ENCODE measurements at regions not wholly inside any gene's neighbourhood (a gene's known extent, or its start where the extent isn't known, plus 50 kb on each side); places are given as distances from the start of the nearest gene placed in this dataset.

GRCh38 chr2:221272729-221273128, 299.4 kb downstream of the EPHA4 start:
- Mint-ChIP-seq H3K27me3 (ENCODE audit: low read depth) (peaks cover 2% of the 10 kb centered on the region), H3K4me3 (no peak overlapping the region), H3K4me1 (ENCODE audit: low read depth) (no peaks in the 10 kb centered on the region), H3K9me3 (no peaks in the 10 kb centered on the region), H3K27ac (no peak overlapping the region), H3K36me3 (ENCODE audit: low read depth) (no peaks in the 10 kb centered on the region)
- intact Hi-C loops (cut with micrococcal nuclease): no loop called here
- CTCF ChIA-PET: no interaction called here
- no peak for DNase-seq

- Mint-ChIP-seq H3K27ac (no peak overlapping the region), H3K36me3 (ENCODE audit: low read depth) (no peaks in the 10 kb centered on the region), H3K4me1 (ENCODE audit: low read depth) (no peaks in the 10 kb centered on the region), H3K4me3 (no peak overlapping the region), H3K9me3 (no peaks in the 10 kb centered on the region), H3K27me3 (ENCODE audit: low read depth) (no peaks in the 10 kb centered on the region)
- DNase-seq: no peak
- intact Hi-C loops (cut with micrococcal nuclease): no loop called here
- CTCF ChIA-PET: no interaction called here
These were observed 296.1 kb downstream of the EPHA4 start for GRCh38 chr2:221276033-221276432.

GRCh38 chr2:221276601-221277000, 295.5 kb downstream of the EPHA4 start:
- H3K4me1 Mint-ChIP-seq (ENCODE audit: low read depth): no peaks in the 10 kb centered on the region
- no peaks in the 10 kb centered on the region for H3K9me3 Mint-ChIP-seq
- CTCF ChIA-PET: no interaction called here
- H3K4me3 Mint-ChIP-seq: no peak overlapping the region
- H3K27me3 Mint-ChIP-seq (ENCODE audit: low read depth): no peaks in the 10 kb centered on the region
- intact Hi-C loops (cut with micrococcal nuclease): no loop called here
- H3K36me3 Mint-ChIP-seq (ENCODE audit: low read depth): no peaks in the 10 kb centered on the region
- H3K27ac Mint-ChIP-seq: no peak overlapping the region
- no peak for DNase-seq

- intact Hi-C loops (cut with micrococcal nuclease): no loop called here
- CTCF ChIA-PET: no interaction called here
- Mint-ChIP-seq H3K27me3 (ENCODE audit: low read depth) (no peaks in the 10 kb centered on the region), H3K27ac (no peak overlapping the region), H3K4me1 (ENCODE audit: low read depth) (no peaks in the 10 kb centered on the region), H3K36me3 (ENCODE audit: low read depth) (no peaks in the 10 kb centered on the region), H3K4me3 (no peak overlapping the region), H3K9me3 (no peaks in the 10 kb centered on the region)
- DNase-seq: no peak
These were observed 289.7 kb downstream of the EPHA4 start for GRCh38 chr2:221282386-221282785.

GRCh38 chr2:221283896-221284545, 288.1 kb downstream of the EPHA4 start:
- H3K4me3 Mint-ChIP-seq: no peak overlapping the region
- H3K9me3 Mint-ChIP-seq: no peaks in the 10 kb centered on the region
- H3K27me3 Mint-ChIP-seq (ENCODE audit: low read depth): no peaks in the 10 kb centered on the region
- intact Hi-C loops (cut with micrococcal nuclease): no loop called here
- no peak overlapping the region for H3K27ac Mint-ChIP-seq
- no peaks in the 10 kb centered on the region for H3K4me1 Mint-ChIP-seq (ENCODE audit: low read depth)
- no peak for DNase-seq
- no peaks in the 10 kb centered on the region for H3K36me3 Mint-ChIP-seq (ENCODE audit: low read depth)
- CTCF ChIA-PET: no interaction called here

GRCh38 chr2:221285148-221285547, 287.0 kb downstream of the EPHA4 start:
- Mint-ChIP-seq H3K27me3 (ENCODE audit: low read depth) (no peaks in the 10 kb centered on the region), H3K9me3 (no peaks in the 10 kb centered on the region), H3K4me1 (ENCODE audit: low read depth) (no peaks in the 10 kb centered on the region), H3K4me3 (no peak overlapping the region), H3K36me3 (ENCODE audit: low read depth) (no peaks in the 10 kb centered on the region), H3K27ac (no peak overlapping the region)
- CTCF ChIA-PET: no interaction called here
- intact Hi-C loops (cut with micrococcal nuclease): no loop called here
- no peak for DNase-seq

- Mint-ChIP-seq H3K4me3 (no peak overlapping the region), H3K27ac (no peak overlapping the region), H3K27me3 (ENCODE audit: low read depth) (no peaks in the 10 kb centered on the region), H3K9me3 (no peaks in the 10 kb centered on the region), H3K36me3 (ENCODE audit: low read depth) (no peaks in the 10 kb centered on the region), H3K4me1 (ENCODE audit: low read depth) (no peaks in the 10 kb centered on the region)
- CTCF ChIA-PET: no interaction called here
- no peak for DNase-seq
- intact Hi-C loops (cut with micrococcal nuclease): no loop called here
These were observed 285.7 kb downstream of the EPHA4 start for GRCh38 chr2:221286406-221286805.

- no peaks in the 10 kb centered on the region for H3K27me3 Mint-ChIP-seq (ENCODE audit: low read depth)
- H3K4me1 Mint-ChIP-seq (ENCODE audit: low read depth): no peaks in the 10 kb centered on the region
- no peaks in the 10 kb centered on the region for H3K9me3 Mint-ChIP-seq
- intact Hi-C loops (cut with micrococcal nuclease): no loop called here
- H3K4me3 Mint-ChIP-seq: no peak overlapping the region
- no peak for DNase-seq
- H3K27ac Mint-ChIP-seq: no peak overlapping the region
- CTCF ChIA-PET: no interaction called here
- H3K36me3 Mint-ChIP-seq (ENCODE audit: low read depth): no peaks in the 10 kb centered on the region
These were observed 282.7 kb downstream of the EPHA4 start for GRCh38 chr2:221289389-221289788.

- Mint-ChIP-seq H3K27me3 (ENCODE audit: low read depth) (no peaks in the 10 kb centered on the region), H3K4me1 (ENCODE audit: low read depth) (no peaks in the 10 kb centered on the region), H3K36me3 (ENCODE audit: low read depth) (no peaks in the 10 kb centered on the region), H3K27ac (no peak overlapping the region), H3K9me3 (no peaks in the 10 kb centered on the region), H3K4me3 (no peak overlapping the region)
- intact Hi-C loops (cut with micrococcal nuclease): no loop called here
- DNase-seq: no peak
- CTCF ChIA-PET: no interaction called here
These were observed 282.3 kb downstream of the EPHA4 start for GRCh38 chr2:221289846-221290245.

- CTCF ChIA-PET: no interaction called here
These were observed 278.0 kb downstream of the EPHA4 start for GRCh38 chr2:221293949-221294742.

GRCh38 chr2:221304916-221305315, 267.2 kb downstream of the EPHA4 start:
- DNase-seq: no peak
- intact Hi-C loops (cut with micrococcal nuclease): no loop called here
- no peaks in the 10 kb centered on the region for H3K9me3 Mint-ChIP-seq
- H3K27ac Mint-ChIP-seq: no peak overlapping the region
- H3K36me3 Mint-ChIP-seq (ENCODE audit: low read depth): no peaks in the 10 kb centered on the region
- no peaks in the 10 kb centered on the region for H3K4me1 Mint-ChIP-seq (ENCODE audit: low read depth)
- CTCF ChIA-PET: interaction anchor here (0.6 kb wide), 1 partner anchor 226 kb away, joined by 4 read pairs; no protein-coding TSS in a partner anchor
- H3K27me3 Mint-ChIP-seq (ENCODE audit: low read depth): no peaks in the 10 kb centered on the region
- no peak overlapping the region for H3K4me3 Mint-ChIP-seq

More at GRCh38 chr2:221293949-221294742, 278.0 kb downstream of the EPHA4 start:
- H3K36me3 Mint-ChIP-seq (ENCODE audit: low read depth): no peaks in the 10 kb centered on the region
- H3K9me3 Mint-ChIP-seq: no peaks in the 10 kb centered on the region
- no peak overlapping the region for H3K4me3 Mint-ChIP-seq
- no peak for DNase-seq
- H3K27ac Mint-ChIP-seq: no peak overlapping the region
- peaks cover 8% of the 10 kb centered on the region for H3K27me3 Mint-ChIP-seq (ENCODE audit: low read depth)
- no peaks in the 10 kb centered on the region for H3K4me1 Mint-ChIP-seq (ENCODE audit: low read depth)
- intact Hi-C loops (cut with micrococcal nuclease): no loop called here

- no peak for DNase-seq
- H3K9me3 Mint-ChIP-seq: no peaks in the 10 kb centered on the region
- CTCF ChIA-PET: no interaction called here
- peaks cover 2% of the 10 kb centered on the region for H3K27me3 Mint-ChIP-seq (ENCODE audit: low read depth)
- H3K4me3 Mint-ChIP-seq: no peak overlapping the region
- H3K4me1 Mint-ChIP-seq (ENCODE audit: low read depth): peaks cover 8% of the 10 kb centered on the region
- H3K36me3 Mint-ChIP-seq (ENCODE audit: low read depth): no peaks in the 10 kb centered on the region
- no peak overlapping the region for H3K27ac Mint-ChIP-seq
- intact Hi-C loops (cut with micrococcal nuclease): no loop called here
These were observed 263.5 kb downstream of the EPHA4 start for GRCh38 chr2:221308507-221309066.

Data from activated naive CD4-positive, alpha-beta T cell treated with anti-CD3 and anti-CD28 coated beads for 36 hours (primary cell).